SK-N-SH (cell line): ENCODE measurements at regions not wholly inside any gene's neighbourhood (a gene's known extent, or its start where the extent isn't known, plus 50 kb on each side); places are given as distances from the start of the nearest gene placed in this dataset.

Experiments
- CHD2 ChIP-seq: fragments of 150-350 bp; IDR thresholded peaks from 2 replicates; pipeline ENCODE4 v1.6.1; 2018; ENCODE audit warnings: low read length; ENCODE audit not compliant: partially characterized antibody
- ELF1 ChIP-seq: IDR thresholded peaks from 2 replicates; pipeline ENCODE4 v1.4.0; 2012
- EP300 ChIP-seq, 2 experiments: IDR thresholded peaks; 2 replicates each; pipeline versions ENCODE4 v1.4.0 to v1.6.1; 2012; ENCODE audit warnings: borderline replicate concordance in 1 of 2, low read depth in 1 of 2, low read length in 1 of 2
- EZH2phosphoT487 ChIP-seq: fragments of 200-600 bp; sonication (generic); IDR thresholded peaks from 2 replicates; pipeline ENCODE4 v1.6.1; 2017; ENCODE audit warnings: low read depth, mixed run types, mild to moderate bottlenecking, antibody characterized with exemption, moderate library complexity, borderline replicate concordance
- JUND ChIP-seq: IDR thresholded peaks from 2 replicates; pipeline ENCODE4 v1.4.0; 2012
- POLR2AphosphoS5 ChIP-seq: IDR thresholded peaks from 2 replicates; pipeline ENCODE4 v1.6.1; 2012; ENCODE audit warnings: low read depth, low read length
- RAD21 ChIP-seq: IDR thresholded peaks from 2 replicates; pipeline ENCODE4 v1.6.1; 2012; ENCODE audit warnings: mild to moderate bottlenecking, low read length
- RFX5 ChIP-seq: IDR thresholded peaks from 2 replicates; pipeline ENCODE4 v1.6.1; 2012; ENCODE audit warnings: mild to moderate bottlenecking, improper control_type of control experiment, low read length
- SMC3 ChIP-seq: IDR thresholded peaks from 2 replicates; pipeline ENCODE4 v1.6.1; 2012; ENCODE audit warnings: low read depth, low read length, improper control_type of control experiment
- TAF1 ChIP-seq: IDR thresholded peaks from 2 replicates; pipeline ENCODE4 v1.6.1; 2012; ENCODE audit warnings: low read depth, mild to moderate bottlenecking, low read length, moderate library complexity, borderline replicate concordance
- YY1 ChIP-seq: IDR thresholded peaks from 2 replicates; pipeline ENCODE4 v1.4.0; 2012; ENCODE audit warnings: low read depth, mild to moderate bottlenecking
- TF ChIP-seq, protein P1 (sequence below): fragments of 200-600 bp; sonication (generic); IDR thresholded peaks from 2 replicates; pipeline ENCODE4 v1.6.1; 2017; ENCODE audit warnings: antibody characterized with exemption, mild to moderate bottlenecking, moderate library complexity
- TF ChIP-seq, protein P2 (sequence below): IDR thresholded peaks from 2 replicates; pipeline ENCODE4 v1.6.1; 2012; ENCODE audit warnings: mild to moderate bottlenecking, low read depth, low read length, moderate library complexity
- TF ChIP-seq, protein P3 (sequence below): IDR thresholded peaks from 2 replicates; pipeline ENCODE4 v1.4.0; 2012; ENCODE audit warnings: low read depth, borderline replicate concordance

DNA sequence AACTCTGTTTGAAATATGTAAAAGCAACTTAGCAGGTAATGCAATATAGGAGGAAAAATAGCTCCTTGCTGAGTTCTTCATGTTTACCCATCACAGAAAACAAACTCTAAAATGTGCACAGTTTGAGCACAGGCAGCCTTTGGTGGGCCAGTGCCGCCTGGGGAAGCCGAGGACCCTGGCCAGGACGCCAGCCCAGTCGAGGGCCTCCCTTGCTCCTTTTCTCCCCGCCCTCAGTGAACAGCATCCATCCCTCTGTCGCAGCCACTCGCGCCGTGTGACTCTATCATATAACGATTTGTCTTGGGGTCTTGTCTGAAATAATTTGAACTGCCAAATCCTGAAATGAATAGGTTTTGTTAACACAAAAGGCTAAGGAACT, 286.7 kb upstream of the IRX4 start:
- TF ChIP-seq POLR2AphosphoS5 (no peak), ELF1 (no peak), EZH2phosphoT487 (no peak), YY1 (no peak), RFX5 (no peak), TAF1 (no peak), RAD21 (no peak), SMC3 (no peak), JUND (no peak), EP300 (IDR thresholded peaks at IDR 0.05; ENCODE audit: borderline replicate concordance in 1 of 2, low read depth in 1 of 2, low read length in 1 of 2) (no peak), CHD2 (no peak)
- TF ChIP-seq, protein P1, sequence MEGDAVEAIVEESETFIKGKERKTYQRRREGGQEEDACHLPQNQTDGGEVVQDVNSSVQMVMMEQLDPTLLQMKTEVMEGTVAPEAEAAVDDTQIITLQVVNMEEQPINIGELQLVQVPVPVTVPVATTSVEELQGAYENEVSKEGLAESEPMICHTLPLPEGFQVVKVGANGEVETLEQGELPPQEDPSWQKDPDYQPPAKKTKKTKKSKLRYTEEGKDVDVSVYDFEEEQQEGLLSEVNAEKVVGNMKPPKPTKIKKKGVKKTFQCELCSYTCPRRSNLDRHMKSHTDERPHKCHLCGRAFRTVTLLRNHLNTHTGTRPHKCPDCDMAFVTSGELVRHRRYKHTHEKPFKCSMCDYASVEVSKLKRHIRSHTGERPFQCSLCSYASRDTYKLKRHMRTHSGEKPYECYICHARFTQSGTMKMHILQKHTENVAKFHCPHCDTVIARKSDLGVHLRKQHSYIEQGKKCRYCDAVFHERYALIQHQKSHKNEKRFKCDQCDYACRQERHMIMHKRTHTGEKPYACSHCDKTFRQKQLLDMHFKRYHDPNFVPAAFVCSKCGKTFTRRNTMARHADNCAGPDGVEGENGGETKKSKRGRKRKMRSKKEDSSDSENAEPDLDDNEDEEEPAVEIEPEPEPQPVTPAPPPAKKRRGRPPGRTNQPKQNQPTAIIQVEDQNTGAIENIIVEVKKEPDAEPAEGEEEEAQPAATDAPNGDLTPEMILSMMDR = no peak
- TF ChIP-seq, protein P2, sequence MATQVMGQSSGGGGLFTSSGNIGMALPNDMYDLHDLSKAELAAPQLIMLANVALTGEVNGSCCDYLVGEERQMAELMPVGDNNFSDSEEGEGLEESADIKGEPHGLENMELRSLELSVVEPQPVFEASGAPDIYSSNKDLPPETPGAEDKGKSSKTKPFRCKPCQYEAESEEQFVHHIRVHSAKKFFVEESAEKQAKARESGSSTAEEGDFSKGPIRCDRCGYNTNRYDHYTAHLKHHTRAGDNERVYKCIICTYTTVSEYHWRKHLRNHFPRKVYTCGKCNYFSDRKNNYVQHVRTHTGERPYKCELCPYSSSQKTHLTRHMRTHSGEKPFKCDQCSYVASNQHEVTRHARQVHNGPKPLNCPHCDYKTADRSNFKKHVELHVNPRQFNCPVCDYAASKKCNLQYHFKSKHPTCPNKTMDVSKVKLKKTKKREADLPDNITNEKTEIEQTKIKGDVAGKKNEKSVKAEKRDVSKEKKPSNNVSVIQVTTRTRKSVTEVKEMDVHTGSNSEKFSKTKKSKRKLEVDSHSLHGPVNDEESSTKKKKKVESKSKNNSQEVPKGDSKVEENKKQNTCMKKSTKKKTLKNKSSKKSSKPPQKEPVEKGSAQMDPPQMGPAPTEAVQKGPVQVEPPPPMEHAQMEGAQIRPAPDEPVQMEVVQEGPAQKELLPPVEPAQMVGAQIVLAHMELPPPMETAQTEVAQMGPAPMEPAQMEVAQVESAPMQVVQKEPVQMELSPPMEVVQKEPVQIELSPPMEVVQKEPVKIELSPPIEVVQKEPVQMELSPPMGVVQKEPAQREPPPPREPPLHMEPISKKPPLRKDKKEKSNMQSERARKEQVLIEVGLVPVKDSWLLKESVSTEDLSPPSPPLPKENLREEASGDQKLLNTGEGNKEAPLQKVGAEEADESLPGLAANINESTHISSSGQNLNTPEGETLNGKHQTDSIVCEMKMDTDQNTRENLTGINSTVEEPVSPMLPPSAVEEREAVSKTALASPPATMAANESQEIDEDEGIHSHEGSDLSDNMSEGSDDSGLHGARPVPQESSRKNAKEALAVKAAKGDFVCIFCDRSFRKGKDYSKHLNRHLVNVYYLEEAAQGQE = no peak
- TF ChIP-seq, protein P3, sequence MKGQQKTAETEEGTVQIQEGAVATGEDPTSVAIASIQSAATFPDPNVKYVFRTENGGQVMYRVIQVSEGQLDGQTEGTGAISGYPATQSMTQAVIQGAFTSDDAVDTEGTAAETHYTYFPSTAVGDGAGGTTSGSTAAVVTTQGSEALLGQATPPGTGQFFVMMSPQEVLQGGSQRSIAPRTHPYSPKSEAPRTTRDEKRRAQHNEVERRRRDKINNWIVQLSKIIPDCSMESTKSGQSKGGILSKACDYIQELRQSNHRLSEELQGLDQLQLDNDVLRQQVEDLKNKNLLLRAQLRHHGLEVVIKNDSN = no peak
